ENCODE measurements at regions not wholly inside any gene's neighbourhood (a gene's known extent, or its start where the extent isn't known, plus 50 kb on each side); places are given as distances from the start of the nearest gene placed in this dataset.

DNA sequence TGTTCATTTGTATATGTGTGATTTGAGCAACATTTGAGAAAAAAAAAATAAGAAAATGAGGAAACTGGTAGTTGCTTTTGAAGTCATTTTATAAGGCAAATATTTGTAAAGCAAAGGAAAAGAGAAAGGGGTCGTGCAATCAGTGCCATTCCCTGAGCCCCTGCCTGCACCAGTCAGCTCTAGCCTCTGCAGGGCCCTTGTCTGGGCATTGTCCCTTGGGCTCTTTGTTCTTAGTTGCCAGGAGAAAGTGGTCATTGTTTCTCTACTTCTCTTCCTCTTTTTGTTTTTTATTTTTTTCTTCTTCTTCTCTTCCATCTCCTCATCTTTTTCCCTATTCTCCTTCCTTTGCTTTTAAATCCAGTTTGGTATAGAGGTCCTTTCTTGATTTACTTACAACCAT is 175.3 kb upstream of the CREB1 start:
- TF ChIP-seq POLR2A (IDR thresholded peaks at IDR 0.05): no peak
- TF ChIP-seq, protein P1, sequence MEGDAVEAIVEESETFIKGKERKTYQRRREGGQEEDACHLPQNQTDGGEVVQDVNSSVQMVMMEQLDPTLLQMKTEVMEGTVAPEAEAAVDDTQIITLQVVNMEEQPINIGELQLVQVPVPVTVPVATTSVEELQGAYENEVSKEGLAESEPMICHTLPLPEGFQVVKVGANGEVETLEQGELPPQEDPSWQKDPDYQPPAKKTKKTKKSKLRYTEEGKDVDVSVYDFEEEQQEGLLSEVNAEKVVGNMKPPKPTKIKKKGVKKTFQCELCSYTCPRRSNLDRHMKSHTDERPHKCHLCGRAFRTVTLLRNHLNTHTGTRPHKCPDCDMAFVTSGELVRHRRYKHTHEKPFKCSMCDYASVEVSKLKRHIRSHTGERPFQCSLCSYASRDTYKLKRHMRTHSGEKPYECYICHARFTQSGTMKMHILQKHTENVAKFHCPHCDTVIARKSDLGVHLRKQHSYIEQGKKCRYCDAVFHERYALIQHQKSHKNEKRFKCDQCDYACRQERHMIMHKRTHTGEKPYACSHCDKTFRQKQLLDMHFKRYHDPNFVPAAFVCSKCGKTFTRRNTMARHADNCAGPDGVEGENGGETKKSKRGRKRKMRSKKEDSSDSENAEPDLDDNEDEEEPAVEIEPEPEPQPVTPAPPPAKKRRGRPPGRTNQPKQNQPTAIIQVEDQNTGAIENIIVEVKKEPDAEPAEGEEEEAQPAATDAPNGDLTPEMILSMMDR (IDR thresholded peaks at IDR 0.05): no peak

Data from thyroid gland (tissue), 4 donors.